Parathyroid adenoma (tissue), 2 donors: ENCODE measurements at regions not wholly inside any gene's neighbourhood (a gene's known extent, or its start where the extent isn't known, plus 50 kb on each side); places are given as distances from the start of the nearest gene placed in this dataset.

Experiments
- H2AFZ ChIP-seq: fragments of 300-600 bp; sonication (generic); one replicate; pipeline ENCODE4 v1.7.0; 2017; ENCODE audit warnings: antibody characterized with exemption, mild to moderate bottlenecking
- H3K27ac ChIP-seq: fragments of 300-600 bp; sonication (generic); one replicate; pipeline ENCODE4 v1.7.0; 2017
- H3K27me3 ChIP-seq: fragments of 300-600 bp; sonication (generic); one replicate; pipeline ENCODE4 v1.7.0; 2017; ENCODE audit warnings: low read length; ENCODE audit not compliant: control insufficient read depth, insufficient read depth
- H3K36me3 ChIP-seq: fragments of 300-600 bp; sonication (generic); one replicate; pipeline ENCODE4 v1.7.0; 2017; ENCODE audit warnings: low read length; ENCODE audit not compliant: control insufficient read depth, insufficient read depth
- H3K4me1 ChIP-seq: fragments of 300-600 bp; sonication (generic); one replicate; pipeline ENCODE4 v1.7.0; 2017; ENCODE audit warnings: control low read depth
- H3K4me2 ChIP-seq: fragments of 300-600 bp; sonication (generic); one replicate; pipeline ENCODE4 v1.7.0; 2017; ENCODE audit warnings: low read length
- H3K4me3 ChIP-seq: fragments of 300-600 bp; sonication (generic); one replicate; pipeline ENCODE4 v1.7.0; 2017; ENCODE audit warnings: low read depth, low read length
- H3K79me2 ChIP-seq: fragments of 300-600 bp; sonication (generic); one replicate; pipeline ENCODE4 v1.7.0; 2017; ENCODE audit warnings: control low read depth
- H3K9ac ChIP-seq: fragments of 300-600 bp; sonication (generic); one replicate; pipeline ENCODE4 v1.7.0; 2017; ENCODE audit warnings: mild to moderate bottlenecking
- H3K9me3 ChIP-seq: fragments of 300-600 bp; sonication (generic); one replicate; pipeline ENCODE4 v1.7.0; 2017; ENCODE audit warnings: low read length; ENCODE audit not compliant: control insufficient read depth
- CTCF ChIP-seq: fragments of 300-600 bp; sonication (generic); IDR thresholded peaks from one replicate; pipeline ENCODE4 v1.7.0; 2017; ENCODE audit warnings: antibody characterized with exemption, mild to moderate bottlenecking
- donor health status: primary hyperparathyroidism.

GRCh38 chr11:17157761-17158160 is 50.0 kb downstream of the PIK3C2A start:
- H3K4me1 ChIP-seq, result peaks cover 2% of the 10 kb centered on the region
- peak overlapping the region; percentile 36 for H3K27ac ChIP-seq
- H3K27me3 ChIP-seq, result no peaks in the 10 kb centered on the region

GRCh38 chr11:17156283-17156682 is 51.5 kb downstream of the PIK3C2A start:
- H3K9me3 ChIP-seq, result no peaks in the 10 kb centered on the region
- peaks cover 2% of the 10 kb centered on the region for H3K79me2 ChIP-seq
- H3K9ac ChIP-seq, result no peak overlapping the region
- peaks cover 2% of the 10 kb centered on the region for H3K4me1 ChIP-seq
- TF ChIP-seq CTCF, result no peak
- no peak overlapping the region for H3K4me2 ChIP-seq
- no peak overlapping the region for H3K27ac ChIP-seq
- no peak overlapping the region for H2AFZ ChIP-seq
- H3K4me3 ChIP-seq, result no peak overlapping the region
- H3K36me3 ChIP-seq, result no peaks in the 10 kb centered on the region
- H3K27me3 ChIP-seq, result no peaks in the 10 kb centered on the region

More at GRCh38 chr11:17157761-17158160, 50.0 kb downstream of the PIK3C2A start:
- H3K36me3 ChIP-seq, result no peaks in the 10 kb centered on the region
- H2AFZ ChIP-seq, result no peak overlapping the region
- H3K79me2 ChIP-seq, result peaks cover 5% of the 10 kb centered on the region
- no peak overlapping the region for H3K9ac ChIP-seq
- H3K4me2 ChIP-seq, result no peak overlapping the region
- H3K9me3 ChIP-seq, result no peaks in the 10 kb centered on the region
- H3K4me3 ChIP-seq, result no peak overlapping the region
- no peak for TF ChIP-seq CTCF

- Histone ChIP-seq H3K27ac (peak overlapping the region; percentile 9), H3K9me3 (no peaks in the 10 kb centered on the region)
- TF ChIP-seq CTCF, result no peak
These were observed 53.2 kb downstream of the PIK3C2A start for GRCh38 chr11:17154409-17155159.

GRCh38 chr11:17153757-17154156 is 54.0 kb downstream of the PIK3C2A start:
- TF ChIP-seq CTCF, result no peak
- no peaks in the 10 kb centered on the region for H3K36me3 ChIP-seq
- H3K4me1 ChIP-seq, result peaks cover 2% of the 10 kb centered on the region
- no peak overlapping the region for H3K9ac ChIP-seq
- H3K4me3 ChIP-seq, result no peak overlapping the region
- H3K27me3 ChIP-seq, result no peaks in the 10 kb centered on the region
- H2AFZ ChIP-seq, result no peak overlapping the region
- no peak overlapping the region for H3K27ac ChIP-seq
- H3K4me2 ChIP-seq, result no peak overlapping the region
- H3K79me2 ChIP-seq, result peaks cover 2% of the 10 kb centered on the region
- no peaks in the 10 kb centered on the region for H3K9me3 ChIP-seq

More at GRCh38 chr11:17154409-17155159, 53.2 kb downstream of the PIK3C2A start:
- Histone ChIP-seq H3K27me3 (no peaks in the 10 kb centered on the region), H3K36me3 (no peaks in the 10 kb centered on the region), H2AFZ (no peak overlapping the region), H3K4me2 (no peak overlapping the region), H3K79me2 (peaks cover 2% of the 10 kb centered on the region), H3K9ac (no peak overlapping the region), H3K4me1 (peaks cover 2% of the 10 kb centered on the region), H3K4me3 (no peak overlapping the region)

DNA sequence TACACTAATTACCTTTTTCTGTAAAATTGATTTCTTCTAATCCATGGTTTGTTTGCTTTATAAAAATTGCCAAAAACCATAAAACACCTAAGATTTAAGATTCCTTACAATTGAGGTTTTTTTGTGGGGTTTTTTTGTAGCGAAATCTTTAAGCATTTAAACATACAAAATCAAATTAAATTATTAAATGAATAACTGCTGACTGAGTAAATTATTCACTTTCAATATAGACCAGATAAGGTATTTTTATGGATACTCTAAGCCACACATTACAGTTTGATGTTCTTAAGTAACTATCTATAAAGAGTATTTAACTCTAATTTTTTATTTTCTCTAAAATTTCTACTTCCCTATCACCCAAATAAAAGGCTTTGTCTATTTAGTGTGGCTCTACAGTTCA is 55.5 kb downstream of the PIK3C2A start:
- Histone ChIP-seq H3K4me3 (no peak overlapping the region), H3K9me3 (no peaks in the 10 kb centered on the region), H3K27me3 (no peaks in the 10 kb centered on the region), H3K4me2 (no peak overlapping the region), H3K4me1 (peaks cover 2% of the 10 kb centered on the region), H3K36me3 (no peaks in the 10 kb centered on the region), H3K27ac (no peak overlapping the region), H2AFZ (no peak overlapping the region), H3K9ac (no peak overlapping the region), H3K79me2 (no peaks in the 10 kb centered on the region)
- TF ChIP-seq CTCF, result no peak
